ENCODE measurements at regions not wholly inside any gene's neighbourhood (a gene's known extent, or its start where the extent isn't known, plus 50 kb on each side); places are given as distances from the start of the nearest gene placed in this dataset.

GRCh38 chr6:14267885-14268660 is 150.5 kb downstream of the CD83 start:
- DNase-seq (ENCODE audit: low read depth, low spot score) (no peak), ATAC-seq (no peak), FAIRE-seq (no peak)
- Histone ChIP-seq H3K27me3 (replicated peaks in 1 of 2; ENCODE audit: control insufficient read depth in 2 of 2, insufficient read depth in 2 of 2, low read length in 1 of 2) (no peaks in the 10 kb centered on the region), H3K9me3 (replicated peaks; ENCODE audit: control insufficient read depth, insufficient read depth, low read length) (peaks cover 6% of the 10 kb centered on the region; the same call in 2 of the 3 replicates), H3K9ac (ENCODE audit: control insufficient read depth, insufficient read depth, low read length) (no peak overlapping the region), H3K4me3 (no peak overlapping the region), H4K20me1 (ENCODE audit: control insufficient read depth, insufficient read depth) (no peaks in the 10 kb centered on the region), H2AFZ (ENCODE audit: control insufficient read depth, low read depth, low read length) (no peak overlapping the region), H3K4me1 (ENCODE audit: control insufficient read depth, insufficient read depth, low read length) (no peaks in the 10 kb centered on the region), H3K27ac (ENCODE audit: control insufficient read depth, insufficient read depth) (no peak overlapping the region), H3K79me2 (ENCODE audit: control insufficient read depth, insufficient read depth, low read length) (no peaks in the 10 kb centered on the region), H3K36me3 (ENCODE audit: control insufficient read depth in 2 of 2, insufficient read depth in 2 of 2, low read length in 1 of 2) (no peaks in the 10 kb centered on the region), H3K4me2 (ENCODE audit: control insufficient read depth, insufficient read depth) (no peak overlapping the region)
- intact Hi-C loops (cut with micrococcal nuclease; ENCODE audit: unreplicated experiment) (no loop called here), in situ Hi-C loops (cut with MboI) (no loop called here)
- BruUV-seq (replicated peaks) = no TSS peak
- 56% methylated on average over 9 of the region's 9 CpGs for WGBS (ENCODE audit: insufficient coverage, insufficient replicate concordance, low lambda C conversion rate, missing lambda C conversion rate)
- POLR2A ChIA-PET = no interaction called here
- SMC1A ChIA-PET (ENCODE audit: uncharacterized antibody, unreplicated experiment) = no interaction called here
- RAD21 ChIA-PET (ENCODE audit: unreplicated experiment) = no interaction called here
- TF ChIP-seq TARDBP (IDR thresholded peaks at IDR 0.05; ENCODE audit: borderline replicate concordance) (no peak), MAX (IDR thresholded peaks at IDR 0.05; ENCODE audit: low read depth, low read length) (no peak), NR2C1 (IDR thresholded peaks at IDR 0.05) (no peak), ZNF622 (IDR thresholded peaks at IDR 0.05) (no peak), ZNF592 (IDR thresholded peaks at IDR 0.05) (no peak), ATF7 (IDR thresholded peaks at IDR 0.05; ENCODE audit: low read depth) (no peak), SUPT20H (IDR thresholded peaks at IDR 0.05; ENCODE audit: borderline replicate concordance, control insufficient read depth, low read depth, low read length) (no peak), CHD2 (IDR thresholded peaks at IDR 0.05; ENCODE audit: borderline replicate concordance, low read depth, low read length) (no peak), EED (IDR thresholded peaks at IDR 0.05; ENCODE audit: low read depth) (no peak)
- CTCF ChIA-PET = no interaction called here

All from GM12878 (cell line).